Omental fat pad (tissue), 3 donors: ENCODE measurements at regions not wholly inside any gene's neighbourhood (a gene's known extent, or its start where the extent isn't known, plus 50 kb on each side); places are given as distances from the start of the nearest gene placed in this dataset.
"Not testable (repeated sequence)": the region's sequence is repeated elsewhere in the genome, so short reads cannot be mapped to it uniquely, and the experiment has no call there.

Experiments
- ATAC-seq: fragments of 150-250 bp; one replicate; pipeline ENCODE4 v1.9.1; 2016; ENCODE audit warnings: mild to moderate bottlenecking, moderate library complexity; ENCODE audit not compliant: low FRiP score
- DNase-seq: peaks from one replicate; pipeline ENCODE4 v3.0.0-alpha.2; 2019; ENCODE audit warnings: low spot score
- CTCF ChIP-seq, 3 donors: fragments of 450-650 bp; IDR thresholded peaks; one replicate each; pipeline ENCODE4 v1.5.1; 2016 to 2017; ENCODE audit warnings: antibody characterized with exemption in 3 of 3, mild to moderate bottlenecking in 3 of 3, moderate library complexity in 2 of 3

- no peak for DNase-seq
- TF ChIP-seq CTCF (IDR thresholded peaks at IDR 0.05): no peak
- no peak for ATAC-seq
Measured at GRCh38 chr1:125086611-125087010, 3901.8 kb downstream of the SRGAP2C start.

GRCh38 chr1:125087247-125087646, 3902.5 kb downstream of the SRGAP2C start:
- no peak for DNase-seq
- no peak for TF ChIP-seq CTCF (IDR thresholded peaks at IDR 0.05)
- no peak for ATAC-seq

- no peak for TF ChIP-seq CTCF (IDR thresholded peaks at IDR 0.05)
- DNase-seq: no peak
- no peak for ATAC-seq
Measured at GRCh38 chr1:125087691-125088090, 3902.9 kb downstream of the SRGAP2C start.

- ATAC-seq (no peak), DNase-seq (no peak)
- TF ChIP-seq CTCF (IDR thresholded peaks at IDR 0.05): no peak
Measured at GRCh38 chr1:125118147-125118993, 3933.6 kb downstream of the SRGAP2C start.

GRCh38 chr1:125119024-125119441, 3934.3 kb downstream of the SRGAP2C start:
- ATAC-seq (no peak), DNase-seq (no peak)
- TF ChIP-seq CTCF (IDR thresholded peaks at IDR 0.05): no peak

GRCh38 chr1:125119566-125120205, 3934.9 kb downstream of the SRGAP2C start:
- ATAC-seq, DNase-seq: not testable (repeated sequence)

- not testable (repeated sequence) for DNase-seq, ATAC-seq
Measured at GRCh38 chr1:125122579-125122978, 3937.8 kb downstream of the SRGAP2C start.
